GM19351 (cell line): ENCODE measurements at regions not wholly inside any gene's neighbourhood (a gene's known extent, or its start where the extent isn't known, plus 50 kb on each side); places are given as distances from the start of the nearest gene placed in this dataset.
A peak's percentile ranks its signal among the peaks of the same experiment; 100 is the strongest.

Experiments used
- ATAC-seq: cut with Tn5 transposase; IDR thresholded peaks from one replicate; pipeline ENCODE4 v1.9.1; 2021; ENCODE audit warnings: mild to moderate bottlenecking, moderate library complexity; ENCODE audit not compliant: unreplicated experiment

DNA sequence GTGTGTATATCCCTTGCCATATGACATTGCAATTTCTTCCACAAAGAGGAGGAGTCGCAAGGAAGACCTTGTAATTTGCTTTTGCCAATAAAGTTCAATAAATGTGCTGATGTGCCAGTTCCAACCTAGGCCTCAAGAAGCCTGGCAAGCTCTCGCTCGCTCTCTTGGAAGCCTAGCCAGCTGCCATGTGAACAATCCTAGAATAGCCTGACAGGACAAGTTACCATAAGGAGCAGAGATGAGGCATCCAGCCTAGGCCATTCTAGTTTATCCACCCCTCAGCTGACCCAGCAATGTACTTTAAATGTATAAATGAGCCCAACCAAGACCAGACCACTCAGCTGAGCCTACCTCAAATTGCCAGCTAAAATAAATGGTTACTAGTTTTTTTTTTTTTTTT lies 145.7 kb upstream of the QRFPR start:
- no peak for ATAC-seq

DNA sequence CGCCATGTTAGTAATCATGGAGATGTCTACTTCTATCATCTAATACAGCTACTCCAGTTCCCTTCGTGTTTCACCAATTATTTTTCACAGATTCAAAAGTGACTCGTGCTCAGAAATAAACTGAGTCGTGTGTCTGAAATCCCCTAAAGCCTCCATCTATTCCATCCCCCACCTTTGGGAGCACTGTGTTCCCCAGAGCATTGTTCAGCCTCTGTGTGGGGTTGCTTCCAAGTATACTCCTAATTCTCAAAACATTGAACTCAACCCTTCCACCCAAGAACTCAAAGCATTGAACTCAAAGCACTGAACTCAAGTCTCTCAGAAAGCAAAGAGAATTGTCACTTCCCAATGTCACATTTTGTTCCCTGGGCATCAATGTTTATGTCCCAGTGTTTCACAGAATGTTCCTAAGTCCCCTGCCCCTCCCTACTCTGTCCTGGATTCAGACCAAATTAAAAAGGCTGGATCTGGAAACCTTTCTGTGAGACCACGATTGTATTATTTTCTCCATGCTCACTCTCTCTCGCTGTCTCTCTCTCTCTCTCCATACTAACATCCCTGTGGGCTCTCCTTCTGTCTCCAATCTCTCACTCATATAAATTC lies 138.5 kb upstream of the QRFPR start:
- no peak for ATAC-seq

DNA sequence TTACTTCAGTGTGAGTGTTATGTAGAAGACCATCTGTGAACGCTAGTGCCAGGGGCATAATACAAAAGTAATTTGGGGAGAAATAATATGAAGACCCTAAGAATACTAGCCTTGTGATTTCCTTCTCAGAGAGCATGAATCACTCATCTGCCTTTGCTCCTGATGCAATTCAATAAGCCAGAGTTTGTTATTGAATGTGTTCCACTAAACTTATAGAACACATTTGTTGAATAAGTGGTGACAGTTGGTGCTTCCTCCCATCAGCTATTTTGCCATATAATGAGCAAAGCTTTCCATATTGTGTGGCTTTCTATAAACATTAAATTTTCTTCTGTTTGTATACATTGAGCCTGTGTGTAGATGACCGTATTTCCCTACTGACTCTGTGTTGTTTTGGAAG lies 136.4 kb upstream of the QRFPR start:
- ATAC-seq = no peak

DNA sequence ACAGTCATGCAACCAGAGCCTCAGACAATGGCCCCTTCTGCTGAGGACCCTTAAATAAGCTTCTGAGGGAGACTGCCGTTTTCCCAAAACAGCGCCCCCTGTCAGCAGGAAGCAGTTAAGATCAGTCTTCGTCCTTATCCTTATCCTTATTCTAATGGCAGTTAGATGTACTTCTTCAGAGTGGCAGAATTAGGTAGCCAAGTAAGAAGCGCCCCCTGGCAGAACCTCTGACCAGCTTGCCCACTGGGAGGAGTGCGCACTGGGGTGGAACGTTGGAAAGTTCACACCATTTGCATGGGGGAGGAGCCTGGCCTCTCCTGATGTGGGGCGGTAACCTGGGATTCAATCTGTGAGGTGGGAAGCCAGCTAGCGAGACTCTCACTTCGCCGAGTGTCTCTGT lies 133.6 kb upstream of the QRFPR start:
- no peak for ATAC-seq

DNA sequence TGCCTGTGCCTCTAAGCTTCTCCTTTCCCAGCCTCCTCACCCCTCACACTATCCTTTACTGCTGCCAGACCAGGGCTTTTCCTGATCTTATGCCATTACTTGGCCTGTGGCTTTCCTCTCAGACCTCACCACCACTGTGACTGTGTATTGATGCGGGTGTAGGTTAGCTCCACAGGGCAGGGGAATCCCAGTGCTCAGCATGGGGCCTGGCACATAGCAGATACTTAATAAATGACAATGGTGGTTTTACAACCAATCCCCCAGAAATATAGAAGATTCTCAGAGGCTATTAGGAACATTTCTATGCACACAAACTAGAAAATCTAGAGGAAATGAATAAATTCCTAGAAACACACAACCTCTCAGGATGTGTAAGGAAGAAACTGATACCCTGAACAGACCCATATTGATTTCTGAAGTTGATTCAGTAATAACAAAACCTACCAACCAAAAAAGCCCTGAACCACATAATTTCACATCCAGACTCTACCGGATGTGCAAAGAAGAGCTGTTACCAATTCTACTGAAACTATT lies 129.6 kb upstream of the QRFPR start:
- peak; percentile 67 for ATAC-seq

DNA sequence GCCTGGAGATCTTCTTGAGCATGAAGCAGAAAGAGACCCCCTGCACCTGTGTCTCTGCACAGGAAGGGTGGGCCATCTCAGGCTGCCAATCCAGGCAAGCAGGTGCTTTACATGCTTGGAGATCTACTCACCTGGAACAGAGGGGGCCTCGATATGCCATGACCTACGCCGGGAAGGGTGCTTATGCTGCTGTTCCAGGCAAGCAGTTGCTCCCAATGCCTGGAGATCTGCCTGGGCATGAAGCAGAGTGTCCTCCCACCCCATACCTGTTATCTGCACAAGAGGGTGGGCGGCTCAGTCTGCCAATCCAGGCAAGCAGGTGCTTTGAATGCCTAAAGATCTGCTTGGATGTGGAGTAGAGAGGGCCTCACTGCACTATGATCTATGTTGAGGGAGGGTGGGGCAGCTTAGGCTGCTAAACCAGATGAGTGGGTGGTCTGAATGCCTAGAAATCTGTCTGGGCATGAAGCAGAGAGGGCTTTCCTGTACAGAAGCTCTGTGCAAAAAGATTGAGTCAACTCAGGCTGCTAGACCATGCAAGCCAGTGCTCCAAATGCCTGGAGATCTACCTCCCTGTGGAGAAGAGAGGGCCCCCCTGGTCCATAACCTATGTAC lies 104.5 kb upstream of the QRFPR start:
- no peak for ATAC-seq

DNA sequence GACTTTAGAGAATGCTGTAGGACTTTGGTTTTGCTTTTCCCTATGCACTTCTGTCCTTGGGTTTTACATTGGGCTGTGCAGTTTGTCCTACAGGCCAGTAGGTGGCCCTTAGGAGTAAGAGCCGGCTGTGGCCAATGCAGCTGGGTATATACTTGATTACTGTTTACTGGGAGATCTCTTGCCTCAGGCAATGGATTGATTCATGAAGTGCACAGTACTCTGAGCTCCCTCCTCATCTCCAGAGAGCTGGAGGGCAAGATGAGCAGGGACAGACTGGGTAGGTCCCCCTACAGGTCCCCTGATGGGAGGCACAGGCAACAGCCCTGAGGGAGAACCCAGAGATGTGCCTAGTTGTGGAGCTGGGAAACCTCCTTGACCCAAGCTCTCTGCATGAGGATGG lies 103.8 kb upstream of the QRFPR start:
- ATAC-seq = peak; percentile 97

DNA sequence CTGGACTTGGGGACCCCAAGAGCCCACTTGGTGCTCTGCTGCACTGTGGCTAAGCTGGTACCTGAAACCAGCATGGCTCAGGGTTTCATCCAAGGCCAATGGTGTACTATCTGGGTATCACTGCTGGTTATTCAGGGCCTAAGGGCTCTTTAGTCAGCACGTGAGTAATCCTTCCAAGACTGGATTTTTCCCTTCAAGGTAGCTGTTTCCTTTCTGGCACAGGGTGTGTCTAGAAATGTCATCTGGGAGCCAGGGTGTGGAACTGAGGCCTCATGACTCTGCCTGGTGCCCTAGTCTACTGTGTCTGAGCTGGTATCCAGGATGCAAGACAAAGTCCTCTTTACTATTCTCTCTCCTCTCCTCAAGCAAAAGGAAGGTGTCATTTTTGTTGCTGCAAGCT lies 99.0 kb upstream of the QRFPR start:
- ATAC-seq = no peak

DNA sequence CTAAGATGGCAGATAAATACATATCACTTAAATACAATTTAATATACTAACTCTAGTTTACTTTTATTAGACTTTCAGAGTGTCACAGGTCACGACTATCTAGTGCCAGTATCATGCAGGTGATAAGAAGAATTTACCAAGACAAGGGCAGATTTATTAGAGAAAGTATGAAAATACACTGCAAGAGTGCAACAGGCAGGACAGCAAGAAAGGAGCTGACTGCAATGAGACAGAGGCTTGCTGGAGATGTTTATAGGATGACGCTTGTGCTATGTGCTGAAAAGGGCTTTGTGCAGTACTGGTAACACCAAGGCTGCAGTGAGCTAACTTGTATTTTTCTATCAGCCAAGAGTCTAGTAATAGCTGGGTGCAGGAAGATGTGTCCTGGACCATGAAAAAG lies 96.7 kb upstream of the QRFPR start:
- no peak for ATAC-seq

DNA sequence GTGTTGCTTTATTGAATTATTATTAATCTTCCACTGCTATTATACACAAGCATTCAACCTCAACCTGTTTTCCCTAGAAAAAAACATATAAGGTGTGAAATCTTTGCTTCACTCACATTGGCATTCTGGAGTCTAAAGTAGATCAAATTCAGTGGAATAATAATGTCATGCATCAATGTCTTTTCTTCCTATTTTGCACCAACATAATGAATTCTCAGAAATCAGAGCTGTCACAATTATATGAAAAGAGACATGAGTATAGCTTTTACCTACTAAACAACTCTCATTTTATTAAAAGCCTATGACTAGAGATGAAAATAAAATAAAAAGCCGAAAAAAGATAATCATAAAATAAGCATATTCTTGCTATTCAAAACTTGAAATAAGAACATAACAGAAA lies 96.3 kb upstream of the QRFPR start:
- ATAC-seq = no peak

DNA sequence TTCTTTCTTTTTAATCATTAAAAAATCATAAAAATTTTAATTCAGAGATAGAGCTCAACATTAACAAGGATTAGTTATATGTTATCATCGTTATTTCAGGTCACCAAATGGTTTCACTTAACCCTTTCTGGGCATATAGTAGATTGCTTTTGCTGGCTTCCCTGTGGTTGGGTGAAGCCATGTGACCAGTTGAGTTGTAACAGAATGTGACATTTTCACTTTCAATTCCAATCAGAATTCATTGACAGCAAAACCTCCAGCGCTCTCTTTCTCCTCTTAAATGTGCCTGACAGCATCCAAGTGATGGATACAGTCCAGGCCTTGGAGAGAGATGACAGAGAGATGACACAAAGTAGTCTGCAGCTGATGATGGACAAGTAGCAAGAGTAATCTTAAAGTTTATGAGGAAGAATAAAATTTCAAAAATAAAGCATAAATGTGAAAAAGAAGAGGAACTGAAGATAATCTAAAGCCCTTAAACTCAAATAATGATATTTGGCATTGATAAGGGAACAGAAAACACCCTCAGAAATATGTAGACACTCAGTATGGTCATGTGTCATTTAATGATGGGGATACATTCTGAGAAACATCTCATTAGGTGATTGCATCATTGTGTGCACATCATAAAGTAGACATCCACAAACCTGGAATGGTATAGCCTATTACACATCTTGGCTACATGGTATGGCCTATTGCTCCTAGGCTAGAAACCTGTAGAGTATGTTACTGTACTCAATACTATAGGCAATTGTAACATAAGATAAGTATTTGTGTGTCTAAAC lies 92.3 kb upstream of the QRFPR start:
- ATAC-seq = peak; percentile 86

DNA sequence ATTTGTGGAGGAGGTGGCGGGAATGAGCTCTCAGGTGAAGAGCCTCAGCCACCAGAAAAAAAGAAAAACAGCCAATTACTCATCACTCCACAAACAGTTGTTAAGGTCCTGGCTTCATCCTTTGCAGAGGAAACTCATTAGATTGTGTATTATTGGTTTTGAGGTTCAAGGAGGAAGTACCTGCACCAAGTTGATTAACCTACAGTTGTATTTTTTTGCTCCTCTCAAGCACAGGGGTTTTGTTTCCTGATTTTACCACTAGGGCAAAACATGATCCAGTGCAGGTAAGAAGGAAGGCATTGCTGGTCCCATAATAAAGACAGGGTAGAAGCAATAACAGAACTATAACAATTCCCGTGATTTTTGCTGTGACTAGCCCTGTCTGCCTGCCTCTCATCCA lies 84.0 kb upstream of the QRFPR start:
- ATAC-seq = no peak

DNA sequence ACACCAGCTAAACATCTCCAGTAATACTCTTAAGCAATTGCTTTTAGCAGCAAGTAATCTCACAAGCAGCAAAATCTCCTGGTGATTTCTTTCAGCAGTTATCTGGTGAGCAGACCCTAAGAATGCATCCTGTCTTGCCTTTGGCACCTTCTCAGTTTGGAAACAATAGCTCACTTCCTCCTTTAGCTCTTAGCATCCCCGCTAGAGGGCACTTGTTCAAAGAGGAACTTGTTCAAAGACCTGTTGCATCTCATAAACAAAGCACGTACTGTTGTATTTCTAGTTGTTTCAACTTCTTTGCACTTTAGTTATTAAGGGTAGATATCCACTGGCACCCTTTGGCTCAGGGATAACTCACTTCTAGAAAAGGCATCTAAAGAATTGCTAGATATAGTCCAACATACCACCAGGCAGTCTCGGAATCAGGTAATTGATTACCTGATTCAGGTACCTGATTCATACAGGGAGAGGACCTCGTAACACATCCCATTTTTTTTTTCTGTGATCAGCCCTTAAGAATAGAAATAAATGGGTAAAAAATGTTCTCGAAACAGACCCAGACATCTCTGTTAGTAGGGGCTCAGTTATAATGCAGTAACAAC lies 81.9 kb upstream of the QRFPR start:
- peak; percentile 98 for ATAC-seq

DNA sequence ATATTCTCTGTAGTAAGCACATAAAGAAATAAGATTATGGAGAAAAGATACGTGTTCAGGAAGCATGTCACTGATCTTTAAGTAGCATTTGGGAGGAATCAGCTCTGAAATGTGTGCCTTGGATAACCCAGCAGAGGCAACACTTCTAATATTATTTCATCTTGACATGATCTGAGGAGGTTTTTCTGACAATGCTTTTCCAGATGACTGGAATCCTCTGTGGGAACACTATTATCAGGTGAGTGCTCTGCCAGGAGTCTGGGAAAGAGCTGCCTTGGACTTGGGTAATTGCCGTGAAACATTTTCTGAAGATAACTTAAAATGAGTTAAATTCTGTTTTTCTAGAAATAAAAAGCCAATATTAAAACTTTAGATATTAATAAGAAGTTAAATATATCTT lies 78.2 kb upstream of the QRFPR start:
- no peak for ATAC-seq

DNA sequence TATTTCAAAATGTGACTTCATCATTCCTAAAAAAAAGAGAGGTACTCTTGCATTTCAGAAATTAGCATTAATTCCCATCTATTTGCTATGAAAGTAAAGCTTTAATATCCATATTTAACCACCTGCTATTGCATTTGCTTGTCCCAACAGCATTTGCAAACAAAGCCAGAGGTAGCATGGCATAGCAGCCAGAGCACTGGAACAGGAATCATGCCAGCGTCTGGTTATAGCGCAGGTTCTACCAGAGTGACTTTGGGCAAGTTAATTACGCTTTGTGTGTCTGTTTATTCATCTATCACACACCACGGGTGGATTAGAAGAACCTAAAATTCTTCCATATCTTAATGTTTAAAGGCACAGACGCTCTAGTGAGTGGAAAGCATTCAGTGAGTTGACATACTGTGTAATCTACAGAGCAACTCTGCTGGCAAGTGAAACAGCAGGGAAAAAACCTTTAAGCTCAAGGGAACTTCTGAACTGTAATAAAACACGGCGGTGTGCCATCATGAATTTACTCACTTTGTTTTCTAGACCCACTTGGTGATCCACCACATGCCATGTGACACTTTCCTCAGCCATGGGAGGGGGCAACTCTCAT lies 76.6 kb upstream of the QRFPR start:
- no peak for ATAC-seq

DNA sequence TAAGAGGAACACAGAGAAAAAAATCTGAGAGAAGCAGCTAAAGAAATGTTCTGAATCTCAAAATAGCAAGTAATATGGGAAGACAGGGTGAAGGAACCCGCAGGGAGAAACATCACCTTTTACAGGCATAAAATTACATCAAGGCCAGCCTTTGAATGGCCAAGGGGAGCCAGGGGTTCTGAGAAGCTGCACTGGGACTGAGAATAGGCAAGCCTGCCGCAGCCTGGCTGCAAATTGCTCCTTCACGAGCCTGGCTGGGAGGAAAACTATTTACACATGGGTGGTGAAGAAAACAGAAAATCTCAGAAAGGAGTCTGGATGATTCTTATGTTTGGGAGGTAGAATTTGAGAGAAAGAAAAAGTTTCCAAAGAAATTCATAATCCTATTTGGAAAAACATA lies 74.5 kb upstream of the QRFPR start:
- no peak for ATAC-seq

DNA sequence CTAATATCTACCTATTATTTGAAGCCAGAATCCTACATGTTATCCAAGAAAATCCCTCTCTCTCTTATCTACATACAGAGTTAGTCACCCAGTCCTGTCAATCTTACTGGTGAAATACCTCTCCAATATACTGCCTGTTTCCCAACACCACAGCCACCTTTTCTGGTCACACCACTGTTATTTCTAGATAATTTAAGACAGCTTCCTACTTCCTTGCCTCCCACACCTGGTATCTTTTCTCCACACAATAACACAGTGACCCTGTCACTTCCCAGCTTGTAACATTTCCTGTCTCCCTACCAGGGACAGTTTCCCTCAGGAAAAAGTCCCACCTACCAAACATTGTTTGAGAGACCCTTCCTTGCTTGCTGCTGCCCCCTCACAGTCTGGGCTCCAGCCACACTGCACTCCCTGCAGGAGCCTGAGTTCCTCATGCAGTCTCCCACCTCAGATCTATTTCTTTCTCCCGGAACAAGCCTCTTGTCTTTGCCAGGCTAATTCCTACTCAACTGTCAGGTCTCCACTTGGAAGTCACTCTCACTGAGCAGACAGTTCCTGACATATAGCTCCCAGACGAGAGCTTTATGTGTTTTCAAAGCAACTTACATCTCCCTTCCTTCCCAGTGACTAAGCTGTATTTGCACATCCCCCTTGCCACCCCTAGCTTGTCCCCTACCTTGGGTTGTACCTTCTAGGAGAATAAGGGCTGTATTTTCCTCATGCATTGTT lies 73.6 kb upstream of the QRFPR start:
- ATAC-seq = no peak

DNA sequence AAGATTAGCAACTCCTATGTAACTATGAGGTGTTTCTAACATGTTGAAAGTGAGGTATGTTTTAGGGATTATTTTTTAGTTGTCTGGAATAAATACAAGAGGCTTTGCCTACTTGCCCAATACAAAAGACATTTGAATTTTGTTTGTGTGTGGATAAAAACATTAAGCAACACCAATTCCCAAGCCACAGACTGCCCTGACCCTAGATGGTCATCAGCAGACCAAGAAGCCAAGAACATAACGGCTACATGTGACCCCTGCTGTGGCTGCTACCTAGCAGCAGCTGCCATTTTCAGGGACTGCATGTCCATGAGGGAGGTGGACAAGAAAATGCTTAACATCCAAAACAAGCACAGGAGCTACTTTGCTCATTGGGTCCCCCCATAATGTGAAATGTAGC lies 70.5 kb upstream of the QRFPR start:
- no peak for ATAC-seq

DNA sequence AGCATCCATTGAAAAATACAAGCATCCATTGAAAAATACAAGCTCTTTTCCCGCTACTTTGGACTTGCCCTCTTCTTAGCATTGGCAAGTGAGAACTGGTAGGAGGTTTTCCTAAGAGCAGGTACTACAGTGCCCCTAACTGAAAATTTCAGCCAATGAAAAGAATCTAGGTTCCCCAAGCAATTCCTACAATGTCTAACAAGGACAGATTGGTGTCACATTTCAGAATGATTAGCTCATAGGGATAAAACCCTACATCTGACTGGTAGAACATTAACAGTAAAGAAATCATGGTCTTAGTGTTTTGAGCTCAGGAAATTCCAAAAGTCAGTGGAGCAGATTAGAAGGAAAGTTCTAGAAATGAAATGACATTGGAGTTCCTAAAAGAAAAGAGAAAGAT lies 68.6 kb upstream of the QRFPR start:
- no peak for ATAC-seq

DNA sequence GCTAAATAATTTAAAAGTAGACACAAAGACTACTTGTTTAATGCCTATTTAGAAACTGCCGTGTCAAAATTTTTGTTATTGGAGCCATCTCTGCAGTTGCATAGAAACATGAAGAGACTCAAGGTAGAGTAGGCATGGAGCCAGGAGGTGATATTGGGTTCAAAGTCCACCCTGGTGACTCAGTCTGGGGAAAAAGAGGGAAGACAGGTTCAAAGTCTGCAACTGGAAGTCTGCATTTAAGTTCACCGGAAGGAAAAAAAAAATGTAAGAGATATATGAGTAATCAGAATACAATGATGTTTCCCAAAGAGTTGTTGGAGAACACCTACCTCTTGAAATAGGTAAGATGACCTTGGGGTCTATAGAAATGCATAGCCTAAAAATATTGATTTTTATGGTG lies 67.4 kb upstream of the QRFPR start:
- no peak for ATAC-seq

DNA sequence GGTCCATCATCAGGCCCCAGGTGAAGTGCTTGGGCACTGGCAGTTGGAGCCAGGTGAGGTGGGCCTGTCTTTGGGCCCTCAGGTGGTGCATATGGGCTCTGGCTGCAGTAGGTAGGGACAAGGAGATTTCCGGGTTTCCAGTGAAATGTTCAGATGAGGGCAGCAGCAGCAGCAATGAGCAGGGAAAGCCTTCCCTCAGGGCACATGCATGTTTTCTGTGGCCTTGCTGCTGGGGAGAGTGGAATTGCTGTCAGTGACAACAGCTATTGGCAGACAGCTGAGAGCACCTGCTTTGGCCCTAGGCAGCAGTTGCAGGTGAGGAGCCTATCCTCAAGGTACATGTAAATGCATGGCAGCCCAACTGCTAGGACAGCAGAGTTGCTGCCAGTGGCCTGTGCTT lies 58.9 kb upstream of the QRFPR start:
- no peak for ATAC-seq
